Esophagus mucosa (tissue), 1 donor: ENCODE measurements at regions not wholly inside any gene's neighbourhood (a gene's known extent, or its start where the extent isn't known, plus 50 kb on each side); places are given as distances from the start of the nearest gene placed in this dataset.

ENCODE experiments used
- ATAC-seq: fragments of 200-7000 bp; cut with Tn5 transposase; one replicate; pipeline ENCODE4 v1.9.1; 2020
- donor health status: DM: yes; HTN: yes; CAD: no.

GRCh38 chr1:199758626-199759255 lies 268.8 kb upstream of the NR5A2 start:
- no peak for ATAC-seq

GRCh38 chr1:199759268-199759730 lies 268.2 kb upstream of the NR5A2 start:
- peak; percentile 89 for ATAC-seq

GRCh38 chr1:199762572-199762971 lies 264.9 kb upstream of the NR5A2 start:
- no peak for ATAC-seq

- no peak for ATAC-seq
These were observed 261.2 kb upstream of the NR5A2 start for GRCh38 chr1:199766218-199766792.

- no peak for ATAC-seq
These were observed 259.8 kb upstream of the NR5A2 start for GRCh38 chr1:199767700-199768099.

- ATAC-seq = no peak
These were observed 252.9 kb upstream of the NR5A2 start for GRCh38 chr1:199774433-199775089.

- ATAC-seq = no peak
These were observed 250.6 kb upstream of the NR5A2 start for GRCh38 chr1:199776768-199777497.

- ATAC-seq = no peak
These were observed 249.1 kb upstream of the NR5A2 start for GRCh38 chr1:199778324-199778955.

- no peak for ATAC-seq
These were observed 247.4 kb upstream of the NR5A2 start for GRCh38 chr1:199780091-199780490.

- no peak for ATAC-seq
These were observed 246.4 kb upstream of the NR5A2 start for GRCh38 chr1:199780948-199781670.

- peak; percentile 48 for ATAC-seq
These were observed 243.2 kb upstream of the NR5A2 start for GRCh38 chr1:199784138-199784895.

- ATAC-seq = no peak
These were observed 240.8 kb upstream of the NR5A2 start for GRCh38 chr1:199786695-199787094.

- no peak for ATAC-seq
These were observed 238.4 kb upstream of the NR5A2 start for GRCh38 chr1:199789141-199789540.

- ATAC-seq = no peak
These were observed 236.0 kb upstream of the NR5A2 start for GRCh38 chr1:199791495-199791894.

- no peak for ATAC-seq
These were observed 234.6 kb upstream of the NR5A2 start for GRCh38 chr1:199792874-199793273.

GRCh38 chr1:199794105-199794863 lies 233.2 kb upstream of the NR5A2 start:
- no peak for ATAC-seq

GRCh38 chr1:199799116-199799515 lies 228.4 kb upstream of the NR5A2 start:
- no peak for ATAC-seq

- ATAC-seq = no peak
These were observed 223.0 kb upstream of the NR5A2 start for GRCh38 chr1:199804526-199804925.

GRCh38 chr1:199808110-199808870 lies 219.2 kb upstream of the NR5A2 start:
- ATAC-seq = no peak

- no peak for ATAC-seq
These were observed 218.2 kb upstream of the NR5A2 start for GRCh38 chr1:199809311-199809710.
